GM12878 (cell line): ENCODE measurements at regions not wholly inside any gene's neighbourhood (a gene's known extent, or its start where the extent isn't known, plus 50 kb on each side); places are given as distances from the start of the nearest gene placed in this dataset.

ENCODE experiments used
- ATAC-seq: fragments of 200-7000 bp; cut with Tn5 transposase; 3 replicates; pipeline ENCODE4 v1.9.1; 2020; ENCODE audit warnings: mild to moderate bottlenecking, moderate library complexity
- BruUV-seq: library from RNA; stranded (reverse); fragments of 400-500 nt; replicated peaks from 2 replicates; lab custom pipeline; 2021; lab: Mats Ljungman, UMichigan
- CTCF ChIA-PET: fragments of 300-600 bp; sonication (Branson Sonifier 250); formaldehyde crosslinking; extraction: SDS; loops from one replicate; lab custom pipeline; 2021; ENCODE audit warnings: inconsistent platforms; lab: Yijun Ruan, JAX
- POLR2A ChIA-PET: fragments of 350-600 bp; formaldehyde crosslinking; extraction: SDS; loops from one replicate; lab custom pipeline; 2021; ENCODE audit warnings: inconsistent platforms; lab: Charles Lee
- RAD21 ChIA-PET: fragments of 300-600 bp; sonication (Branson Sonifier 250); formaldehyde crosslinking; loops from one replicate; lab custom pipeline; 2023; ENCODE audit warnings: antibody characterized with exemption; ENCODE audit not compliant: unreplicated experiment; lab: Charles Lee
- SMC1A ChIA-PET: fragments of 300-600 bp; sonication (Branson Sonifier 250); formaldehyde crosslinking; loops from one replicate; lab custom pipeline; 2023; ENCODE audit not compliant: unreplicated experiment, uncharacterized antibody; lab: Charles Lee
- DNase-seq: peaks from one replicate; pipeline ENCODE4 v3.0.0-alpha.2; 2011; ENCODE audit warnings: low read depth, low spot score
- FAIRE-seq: peaks from 3 replicates; lab custom pipeline; 2011; peaks lifted over from hg19 to GRCh38; lab: Jason Lieb, UNC
- H2AFZ ChIP-seq: 2 replicates; pipeline ENCODE4 v1.6.0; 2011; ENCODE audit warnings: low read depth, low read length, control low read depth; ENCODE audit not compliant: control insufficient read depth
- H3K27ac ChIP-seq: 2 replicates; pipeline ENCODE4 v1.5.1; 2011; ENCODE audit warnings: control low read depth; ENCODE audit not compliant: control insufficient read depth, insufficient read depth
- H3K27me3 ChIP-seq, 2 experiments: replicated peaks in 1 of 2; 2 replicates each; pipeline versions ENCODE4 v1.6.0 to v1.6.1; 2011; ENCODE audit warnings: low read length in 1 of 2; ENCODE audit not compliant: control insufficient read depth in 2 of 2, insufficient read depth in 2 of 2
- H3K36me3 ChIP-seq, 2 experiments: 2 replicates each; pipeline ENCODE4 v1.5.1; 2011; ENCODE audit warnings: low read length in 1 of 2; ENCODE audit not compliant: control insufficient read depth in 2 of 2, insufficient read depth in 2 of 2
- H3K4me1 ChIP-seq: 2 replicates; pipeline ENCODE4 v1.6.1; 2011; ENCODE audit warnings: mild to moderate bottlenecking, low read length, moderate library complexity, mixed read lengths; ENCODE audit not compliant: control insufficient read depth, insufficient read depth
- H3K4me2 ChIP-seq: 2 replicates; pipeline ENCODE4 v1.6.0; 2011; ENCODE audit warnings: control low read depth; ENCODE audit not compliant: control insufficient read depth, insufficient read depth
- H3K4me3 ChIP-seq: fragments of 200-600 bp; sonication (generic); 2 replicates; pipeline ENCODE4 v1.5.1; 2016
- H3K79me2 ChIP-seq: 2 replicates; pipeline ENCODE4 v1.6.0; 2011; ENCODE audit warnings: low read length; ENCODE audit not compliant: control insufficient read depth, insufficient read depth
- H3K9ac ChIP-seq: 2 replicates; pipeline ENCODE4 v1.8.0; 2011; ENCODE audit warnings: low read length, control low read depth, mixed read lengths; ENCODE audit not compliant: control insufficient read depth, insufficient read depth
- H3K9me3 ChIP-seq: replicated peaks from 3 replicates; pipeline ENCODE4 v1.5.1; 2011; ENCODE audit warnings: mild to moderate bottlenecking, low read length; ENCODE audit not compliant: control insufficient read depth, insufficient read depth
- H4K20me1 ChIP-seq: 2 replicates; pipeline ENCODE4 v1.6.0; 2011; ENCODE audit not compliant: control insufficient read depth, insufficient read depth
- BCLAF1 ChIP-seq: fragments of 450-650 bp; IDR thresholded peaks from 2 replicates; pipeline ENCODE4 v1.6.1; 2017; ENCODE audit warnings: antibody characterized with exemption, mild to moderate bottlenecking, moderate library complexity
- CUX1 ChIP-seq: IDR thresholded peaks from 2 replicates; pipeline ENCODE4 v1.6.1; 2012; ENCODE audit warnings: improper control_type of control experiment, low read depth, low read length; ENCODE audit not compliant: insufficient replicate concordance
- IRF5 ChIP-seq: fragments of 450-650 bp; IDR thresholded peaks from 2 replicates; pipeline ENCODE4 v1.6.1; 2017; ENCODE audit warnings: borderline replicate concordance
- PAX5 ChIP-seq: IDR thresholded peaks from 2 replicates; pipeline ENCODE4 v1.6.1; 2011; ENCODE audit warnings: low read depth, low read length, borderline replicate concordance
- SIX5 ChIP-seq: IDR thresholded peaks from 2 replicates; pipeline ENCODE4 v1.6.1; 2011; ENCODE audit warnings: mild to moderate bottlenecking, low read depth, low read length, moderate library complexity; ENCODE audit not compliant: severe bottlenecking
- STAT3 ChIP-seq: IDR thresholded peaks from 2 replicates; pipeline ENCODE4 v1.6.1; 2011; ENCODE audit warnings: low read depth, low read length, improper control_type of control experiment
- ZNF217 ChIP-seq: fragments of 450-650 bp; IDR thresholded peaks from 2 replicates; pipeline ENCODE4 v1.6.1; 2017; ENCODE audit warnings: antibody characterized with exemption, mild to moderate bottlenecking
- WGBS: methylation state at CpG from one replicate; pipeline ENCODE4 v1.1.6; 2016; ENCODE audit warnings: low lambda C conversion rate; ENCODE audit not compliant: insufficient replicate concordance, insufficient coverage; ENCODE audit errors: missing lambda C conversion rate; 5-methylcytosine and 5-hydroxymethylcytosine counted together
- in situ Hi-C: fragments of 300-500 bp; cut with MboI; formaldehyde crosslinking; loops from 9 replicates; pipeline ENCODE4 v1.14.3; 2018; ENCODE audit warnings: mixed read lengths
- intact Hi-C: fragments of 100-400 bp; cut with micrococcal nuclease; formaldehyde crosslinking; loops from one replicate; pipeline ENCODE4 v1.14.2; 2022; ENCODE audit not compliant: unreplicated experiment

GRCh38 chr13:88978607-88979006, 1307.4 kb downstream of the SLITRK5 start:
- intact Hi-C loops = no loop called here
- DNase-seq (no peak), ATAC-seq (no peak), FAIRE-seq (no peak)
- Histone ChIP-seq H3K27me3 (no peaks in the 10 kb centered on the region), H3K4me3 (no peak overlapping the region), H3K4me1 (no peaks in the 10 kb centered on the region), H4K20me1 (no peaks in the 10 kb centered on the region), H3K4me2 (no peak overlapping the region), H2AFZ (no peak overlapping the region), H3K79me2 (no peaks in the 10 kb centered on the region), H3K27ac (no peak overlapping the region), H3K9ac (no peak overlapping the region), H3K9me3 (no peaks in the 10 kb centered on the region), H3K36me3 (no peaks in the 10 kb centered on the region)
- RAD21 ChIA-PET = interaction anchor here (1.2 to 1.9 kb wide), 2 partner anchors 19 to 88 kb away, joined by 3 to 5 read pairs; no protein-coding TSS in a partner anchor
- no TSS peak for BruUV-seq
- in situ Hi-C loops = no loop called here
- 16% methylated on average over 2 of the region's 2 CpGs for WGBS
- SMC1A ChIA-PET = interaction anchor here (1.3 kb wide), 1 partner anchor 8 kb away, joined by 3 read pairs; no protein-coding TSS in a partner anchor
- TF ChIP-seq IRF5 (no peak), STAT3 (no peak), CUX1 (no peak), SIX5 (no peak), BCLAF1 (no peak), ZNF217 (no peak), PAX5 (no peak)
- CTCF ChIA-PET = interaction anchor here (0.6 to 1.0 kb wide), 3 partner anchors 18 to 1337 kb away, joined by 3 to 4 read pairs (median 3); no protein-coding TSS in a partner anchor
- POLR2A ChIA-PET = interaction anchor here (0.6 kb wide), 1 partner anchor 10 kb away, joined by 3 read pairs; no protein-coding TSS in a partner anchor
